ENCODE measurements at regions not wholly inside any gene's neighbourhood (a gene's known extent, or its start where the extent isn't known, plus 50 kb on each side); places are given as distances from the start of the nearest gene placed in this dataset.

DNA sequence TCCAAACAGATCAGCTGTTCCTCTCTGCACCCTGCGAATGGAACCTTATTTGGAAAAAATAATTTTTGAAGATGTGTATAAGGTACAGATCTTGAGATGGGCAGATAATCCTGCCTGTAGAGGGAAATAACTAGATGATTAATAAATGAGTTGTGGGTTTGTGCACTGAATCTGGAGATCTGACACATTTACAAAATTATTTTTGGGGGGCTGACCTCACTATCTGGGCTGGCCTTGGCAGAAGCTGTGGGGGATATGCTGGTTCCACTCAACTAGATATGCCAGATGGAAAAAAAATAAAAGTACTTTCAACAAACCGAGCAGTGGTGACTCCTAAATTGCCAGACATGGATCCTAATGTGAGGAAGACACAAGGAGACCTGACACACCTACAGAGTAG, 552.2 kb upstream of the AMELY start:
- DNase-seq: no peak

DNA sequence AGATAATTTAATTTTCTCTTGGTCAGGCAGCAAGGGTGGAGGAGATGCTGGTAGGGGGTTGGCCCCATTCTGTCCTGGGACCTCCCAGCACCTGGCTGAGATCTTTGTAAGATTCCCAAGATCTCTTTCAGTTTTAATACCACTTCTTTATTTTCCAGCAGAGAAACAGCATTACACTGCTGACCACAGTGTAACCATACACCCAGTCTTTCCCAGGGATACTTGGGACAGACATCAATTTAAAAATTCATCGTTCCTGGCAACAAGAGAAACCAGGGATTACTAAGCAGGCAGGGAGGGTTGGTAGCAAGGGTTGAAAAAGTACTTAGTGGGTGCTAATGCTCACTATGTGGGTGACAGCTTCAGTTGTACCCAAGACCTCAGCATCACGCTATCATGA, 551.6 kb upstream of the AMELY start:
- DNase-seq: no peak

DNA sequence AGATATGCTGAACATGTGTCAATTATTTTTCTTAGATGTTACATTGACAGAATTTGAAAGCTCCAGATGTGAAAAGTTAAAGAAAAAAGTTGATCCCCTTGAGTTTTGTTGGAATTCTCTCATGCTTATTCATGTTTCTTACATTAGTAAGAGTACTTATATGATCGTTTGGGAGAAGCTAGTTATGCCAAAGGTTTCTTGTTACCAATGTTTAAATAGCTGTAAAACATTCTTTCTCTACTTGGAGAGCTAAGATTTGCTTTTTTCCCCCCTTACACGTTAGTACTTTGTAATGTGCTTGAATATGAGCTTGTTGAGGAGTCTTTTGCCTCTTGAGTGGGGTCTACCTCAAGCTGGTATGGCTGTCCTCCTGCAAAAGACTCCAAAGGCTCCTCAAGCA, 551.1 kb upstream of the AMELY start:
- no peak for DNase-seq

DNA sequence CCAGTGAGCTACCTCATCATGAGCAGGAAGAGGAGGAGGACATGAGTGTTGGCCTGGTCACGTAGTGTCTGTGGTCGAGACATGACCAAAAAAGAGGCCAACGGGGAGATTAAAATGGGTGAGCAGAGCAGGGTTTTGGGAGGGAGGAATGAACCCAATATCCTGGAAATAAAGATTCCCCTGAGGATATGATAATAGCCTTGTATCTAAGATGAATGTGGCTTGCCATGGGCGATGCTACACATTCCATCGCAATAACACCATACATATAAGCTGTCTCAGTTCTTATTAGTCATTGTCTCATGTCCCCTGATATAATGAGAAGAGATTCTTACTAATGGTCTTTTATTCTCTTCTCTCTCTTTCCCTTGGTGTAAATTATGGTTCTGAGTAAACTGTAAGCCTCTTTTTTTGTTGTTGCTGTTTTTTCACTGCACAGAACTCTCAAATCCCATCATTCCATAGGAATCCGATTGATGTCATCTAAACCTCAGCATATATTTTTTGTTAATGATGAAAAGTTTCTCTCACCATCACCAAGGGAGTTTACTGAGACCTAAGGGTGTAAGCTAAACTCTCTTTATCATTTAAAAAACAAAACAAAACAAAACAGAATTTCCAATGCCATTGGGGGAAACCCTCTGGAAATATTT, 550.4 kb upstream of the AMELY start:
- no peak for DNase-seq

DNA sequence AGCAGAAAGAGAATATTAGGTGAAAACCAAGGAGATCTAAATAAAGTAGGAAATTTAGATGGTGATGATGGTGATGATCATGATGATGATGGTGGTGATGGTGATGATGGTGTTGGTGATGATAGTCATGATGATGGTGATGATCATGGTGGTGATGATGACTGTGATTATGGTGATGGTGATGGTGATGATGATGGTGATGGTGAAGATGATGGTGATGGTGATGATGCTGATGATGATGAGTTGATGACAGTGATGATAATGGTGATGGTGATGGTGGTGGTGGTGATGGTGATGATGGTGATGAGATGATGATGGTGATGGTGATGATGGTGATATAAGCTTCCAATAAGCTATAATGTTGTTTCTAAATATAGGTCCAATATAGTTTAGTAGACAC, 548.2 kb upstream of the AMELY start:
- DNase-seq: no peak

DNA sequence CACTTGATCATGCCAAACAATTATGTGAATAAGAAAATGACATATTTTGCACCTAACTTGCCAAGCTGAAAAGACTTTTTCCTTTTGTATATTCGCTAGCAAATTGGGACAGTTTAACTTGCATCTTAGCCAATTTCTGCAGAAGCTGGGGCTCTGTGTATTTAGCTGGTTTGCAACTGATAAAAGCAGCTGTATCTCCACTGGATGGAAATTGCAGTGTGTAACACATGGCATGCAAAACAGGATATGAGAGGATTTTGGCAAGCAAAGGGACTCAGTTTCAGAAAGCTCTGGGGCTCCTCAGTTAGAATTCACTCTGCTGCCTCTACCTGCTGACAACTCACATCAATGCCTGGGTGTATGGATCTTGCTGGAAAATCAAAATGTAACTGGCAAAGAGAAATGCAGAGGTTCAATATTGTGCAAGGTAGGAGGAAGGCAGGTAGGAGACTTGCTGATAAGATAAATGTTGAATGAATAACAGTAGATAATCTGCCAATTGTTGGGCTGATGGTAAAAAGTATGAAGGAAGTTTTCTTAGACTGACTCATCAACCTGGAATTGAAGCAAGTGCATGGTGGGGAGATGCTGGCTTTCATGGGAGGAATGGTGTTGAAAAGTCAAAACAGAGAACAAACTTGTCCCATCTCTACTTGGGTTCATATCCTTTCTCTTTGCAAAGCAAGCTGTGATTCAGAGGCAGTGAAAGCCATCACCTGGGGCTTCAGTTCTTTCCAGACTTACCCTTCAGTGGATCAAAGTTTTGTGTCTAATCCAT, 546.9 kb upstream of the AMELY start:
- DNase-seq: no peak

DNA sequence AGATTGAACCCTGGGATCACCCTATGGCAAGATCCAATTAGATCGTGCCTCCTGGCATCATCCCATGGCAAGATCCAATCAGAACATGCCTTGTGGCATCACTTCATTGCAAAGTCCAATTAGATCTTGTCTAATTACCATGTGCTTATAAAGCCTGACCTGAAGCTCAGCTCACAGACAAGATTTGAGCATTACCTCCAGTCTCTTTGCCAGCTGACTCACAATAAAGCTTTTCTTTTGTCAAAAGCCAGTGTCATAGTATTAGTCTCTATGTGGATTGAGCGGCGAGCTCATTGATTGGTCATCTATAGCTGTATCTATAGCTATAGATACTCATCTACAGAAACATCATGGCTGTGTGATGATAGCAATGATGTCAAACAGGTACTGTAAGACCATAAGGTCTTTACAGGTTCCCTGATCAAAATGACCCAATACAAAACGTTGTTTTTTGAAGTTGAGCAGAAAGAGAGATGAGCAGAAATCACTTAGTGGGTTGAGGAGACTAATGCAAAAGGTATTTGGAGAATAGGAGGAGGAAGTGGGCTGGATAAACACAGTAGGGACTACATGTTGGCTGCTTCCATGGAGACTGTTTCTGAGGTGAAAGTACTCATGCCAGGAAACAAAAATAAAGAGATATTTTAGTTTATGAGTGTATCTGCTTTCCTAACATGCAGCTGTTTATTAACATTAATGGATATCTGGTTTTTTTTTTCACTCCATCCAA, 545.9 kb upstream of the AMELY start:
- no peak for DNase-seq

DNA sequence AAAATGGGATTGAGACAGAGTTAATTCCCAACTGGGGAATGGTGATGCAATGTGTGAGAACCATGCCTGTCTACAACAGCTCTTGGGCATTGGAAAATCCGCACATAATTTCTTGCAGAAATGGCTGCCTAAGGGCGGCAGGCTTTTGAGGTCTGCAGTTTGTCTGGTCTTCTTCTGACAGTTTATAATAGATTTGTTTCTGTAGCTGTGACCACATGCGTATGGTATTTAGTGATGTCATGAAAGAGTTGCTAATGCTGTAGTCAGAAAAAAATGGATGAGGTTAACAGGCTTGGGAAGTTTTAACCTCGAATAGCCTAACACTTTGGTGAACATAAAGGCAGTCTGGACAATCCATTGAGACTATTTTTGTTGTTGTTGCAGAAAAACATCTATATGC, 544.1 kb upstream of the AMELY start:
- no peak for DNase-seq

DNA sequence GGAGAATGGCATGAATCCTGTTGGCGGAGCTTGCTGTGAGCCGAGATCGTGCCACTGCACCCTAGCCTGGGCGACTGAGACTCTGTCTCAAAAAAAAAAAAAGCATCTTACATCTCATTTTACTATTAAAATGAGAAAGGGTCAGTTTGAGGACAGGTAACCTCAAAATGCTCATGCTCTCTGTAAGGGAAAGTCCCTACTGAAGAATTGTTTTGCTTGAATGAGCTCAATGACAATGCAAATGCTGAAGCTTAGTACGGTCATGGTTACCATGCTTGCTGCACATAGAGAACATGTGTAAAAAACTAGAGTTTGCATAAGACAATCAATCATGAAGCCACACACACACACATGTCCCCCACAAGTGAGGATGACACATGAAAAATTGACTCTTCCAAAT, 541.8 kb upstream of the AMELY start:
- no peak for DNase-seq

DNA sequence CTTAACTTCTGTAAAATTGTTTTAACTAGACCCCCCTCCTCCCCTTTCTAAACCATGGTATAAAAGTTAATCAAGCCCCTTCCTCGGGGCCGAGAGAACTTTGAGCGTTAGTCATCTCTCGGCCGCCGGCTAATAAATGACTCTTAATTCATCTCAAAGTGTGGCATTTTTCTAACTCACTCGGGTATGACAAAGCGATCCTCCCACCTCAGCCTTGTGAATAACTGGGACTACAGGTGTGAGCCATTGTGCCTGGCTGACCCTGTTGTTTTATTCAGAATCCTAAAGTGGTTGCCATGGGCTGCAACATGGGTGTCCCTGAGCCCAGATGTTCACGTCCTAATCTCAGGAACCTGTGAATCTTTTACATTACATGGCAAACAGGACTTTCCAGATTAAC, 540.7 kb upstream of the AMELY start:
- DNase-seq: no peak

DNA sequence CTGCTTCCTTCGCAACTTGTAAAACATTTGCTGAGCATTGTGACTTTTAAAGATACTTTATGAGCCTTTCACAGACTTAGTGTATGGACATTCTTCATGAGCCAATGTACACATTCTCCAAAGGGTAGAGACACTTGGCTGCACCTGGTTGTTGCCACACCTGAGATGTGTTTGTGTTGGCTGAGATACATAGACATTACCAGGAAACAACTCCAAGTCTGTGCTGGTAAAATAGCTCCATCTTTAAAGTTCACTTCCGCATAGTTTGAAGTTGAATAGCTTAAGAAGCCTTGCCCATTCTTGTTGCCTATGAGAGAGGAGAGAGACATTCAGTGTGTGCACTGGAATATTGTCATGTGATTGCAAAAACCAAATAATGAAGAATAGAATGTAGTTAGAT, 538.3 kb upstream of the AMELY start:
- DNase-seq: no peak

DNA sequence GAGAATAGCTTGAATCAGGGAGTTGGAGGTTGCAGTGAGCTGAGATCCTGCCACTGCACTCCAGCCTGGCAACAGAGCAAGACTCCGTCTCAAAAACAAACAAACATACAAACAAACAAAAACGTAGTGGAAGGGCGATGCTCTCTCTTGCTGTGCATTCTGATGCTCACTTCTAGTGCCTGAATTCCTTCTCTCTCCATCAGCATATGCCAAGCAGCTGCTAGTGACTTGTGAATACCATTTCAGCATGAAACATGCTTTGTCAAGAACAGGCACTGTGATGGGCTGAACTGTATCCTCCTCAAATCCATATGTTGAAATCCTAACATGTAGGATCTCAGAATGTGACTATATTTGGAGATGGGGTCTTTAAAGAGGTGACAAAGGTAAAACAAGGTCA, 537.1 kb upstream of the AMELY start:
- no peak for DNase-seq

DNA sequence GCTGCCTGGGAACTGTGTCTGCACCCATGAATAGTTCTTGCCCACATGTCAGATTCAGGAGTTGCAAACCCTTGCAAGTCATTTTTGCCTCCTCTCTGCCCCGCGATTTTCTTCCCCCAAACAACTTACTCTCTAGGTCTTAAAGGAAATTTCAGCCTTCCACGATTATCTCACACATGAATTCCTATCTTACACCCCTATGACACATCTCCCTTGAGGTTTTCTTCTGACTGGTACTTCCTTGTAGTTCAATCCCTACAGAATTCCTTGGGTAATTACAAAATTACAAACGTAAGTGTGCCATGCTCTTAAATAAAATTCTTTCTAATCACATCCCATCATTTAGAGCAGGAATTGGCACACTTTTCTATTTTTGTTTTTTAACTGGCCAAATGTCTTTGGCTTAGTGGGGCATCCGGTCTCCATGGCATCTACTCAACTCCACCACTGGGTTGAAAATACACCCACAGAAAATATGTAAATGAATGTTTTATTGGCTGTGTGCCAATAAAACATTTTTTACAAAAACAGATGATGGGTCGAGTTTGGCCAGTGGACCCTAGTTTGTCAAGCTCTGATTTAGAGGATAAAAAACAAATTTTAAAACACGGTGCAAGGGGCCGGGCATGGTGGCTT, 536.4 kb upstream of the AMELY start:
- no peak for DNase-seq

DNA sequence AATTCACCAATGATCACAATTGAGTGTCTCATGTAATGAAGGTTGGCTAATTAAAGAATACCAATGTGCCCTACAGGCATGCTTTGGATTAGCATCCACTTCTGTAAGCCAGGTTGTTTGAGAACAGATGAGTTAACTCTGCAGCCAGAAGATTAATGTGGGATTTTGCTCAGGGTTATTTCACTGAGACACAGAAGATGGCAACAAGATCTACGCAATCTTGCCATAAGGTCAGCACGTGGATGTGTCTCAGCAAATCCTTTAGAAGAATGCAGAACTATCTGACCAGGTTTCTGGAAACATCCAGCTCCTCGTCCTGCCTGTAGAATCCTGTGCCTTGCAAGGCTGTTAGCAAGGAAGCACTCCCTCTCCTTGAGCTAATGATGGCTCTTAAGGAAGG, 532.6 kb upstream of the AMELY start:
- DNase-seq: no peak

DNA sequence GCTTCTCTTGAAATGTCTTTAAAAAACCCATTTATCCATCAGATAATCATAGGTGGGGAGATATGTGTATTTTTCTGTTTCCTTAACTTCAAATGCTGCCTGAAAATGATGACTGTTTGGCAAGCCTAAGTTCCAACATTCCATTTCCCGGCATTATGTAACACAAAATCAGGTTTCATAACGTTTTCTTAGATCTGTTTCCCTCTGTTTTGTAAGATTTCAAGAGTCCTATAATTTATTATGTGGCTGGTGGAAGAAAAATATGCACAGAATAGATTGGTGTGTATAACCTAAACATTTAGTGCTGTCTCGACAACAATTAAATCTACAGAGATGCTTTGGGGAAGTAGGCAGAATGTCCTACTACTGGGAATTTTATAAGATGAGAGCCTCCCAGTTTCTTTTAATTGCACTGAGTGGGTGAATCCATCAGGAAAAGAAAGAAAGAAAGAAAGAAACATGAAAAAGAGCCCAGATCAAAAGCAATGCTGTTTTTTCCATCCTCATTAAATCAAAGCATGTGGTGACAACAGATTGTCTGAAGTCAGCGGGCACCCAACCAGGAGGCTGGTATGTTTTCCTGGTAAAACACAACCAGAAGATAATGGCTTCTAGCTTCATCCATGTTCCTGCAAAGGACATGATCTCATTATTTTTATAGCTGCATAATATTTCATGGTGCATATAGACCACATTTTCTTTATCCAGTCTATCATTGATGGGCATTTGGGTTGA, 529.4 kb upstream of the AMELY start:
- peak; percentile 0 for DNase-seq

DNA sequence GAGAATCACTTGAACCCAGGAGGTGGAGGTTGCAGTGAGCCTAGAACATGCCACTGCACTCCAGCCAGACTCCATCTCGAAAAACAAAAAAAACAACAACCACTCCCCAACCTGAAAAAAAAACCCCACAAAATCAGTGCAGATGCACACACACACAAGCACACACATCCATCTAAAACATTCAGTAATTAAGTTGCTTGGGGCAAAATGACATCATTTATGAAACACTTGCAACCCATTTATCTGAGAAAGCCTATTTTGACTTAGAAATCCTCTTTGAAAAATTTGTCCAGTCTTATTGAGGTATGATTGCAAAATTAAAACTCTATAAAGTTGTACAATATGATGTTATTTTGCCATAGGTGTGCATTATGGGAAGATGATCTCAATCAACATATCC, 525.5 kb upstream of the AMELY start:
- DNase-seq: no peak

DNA sequence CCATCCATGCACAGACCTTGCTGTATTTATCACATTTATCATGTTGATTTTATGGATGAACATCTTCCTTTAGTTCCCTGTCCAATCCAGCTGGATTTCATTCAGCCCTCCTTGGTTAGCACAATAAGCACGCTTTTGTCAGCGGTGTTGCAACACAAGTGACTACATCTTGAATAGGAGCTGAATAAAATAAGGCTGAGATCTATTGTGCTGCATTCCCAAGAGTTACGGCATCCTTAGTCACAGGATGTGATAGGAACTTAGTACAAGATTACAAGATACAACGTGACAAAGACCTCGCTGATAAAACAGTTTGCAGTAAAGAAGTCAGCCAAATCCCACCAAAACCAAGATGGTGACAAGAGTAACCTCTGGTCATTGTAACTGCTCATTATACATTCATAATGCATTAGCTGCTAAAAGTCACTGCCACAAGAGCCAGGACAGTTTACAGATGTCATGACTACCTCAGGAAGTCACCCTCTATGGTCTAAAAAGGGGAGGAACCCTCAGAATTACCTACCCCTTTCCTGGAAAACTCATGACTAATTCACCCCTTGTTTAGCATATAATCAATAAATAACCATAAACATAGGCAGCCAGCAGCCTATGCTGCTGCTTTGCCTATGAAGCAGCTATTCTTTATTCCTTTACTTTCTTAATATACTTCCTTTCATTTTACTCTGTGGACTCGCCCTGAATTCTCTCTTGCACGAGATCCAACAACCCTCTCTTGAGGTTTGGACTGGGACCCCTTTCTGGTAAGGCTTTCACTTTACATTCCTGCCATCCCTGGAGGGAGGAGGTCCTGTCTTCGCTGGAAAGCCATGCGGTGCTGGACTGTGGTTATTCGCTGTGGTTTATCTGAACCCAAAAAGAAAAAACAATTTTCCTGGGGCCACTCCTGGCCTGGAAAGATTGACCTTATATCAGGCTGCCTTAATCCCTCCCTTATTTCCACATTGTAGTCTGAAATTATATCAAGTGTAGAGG, 522.6 kb upstream of the AMELY start:
- DNase-seq: no peak

DNA sequence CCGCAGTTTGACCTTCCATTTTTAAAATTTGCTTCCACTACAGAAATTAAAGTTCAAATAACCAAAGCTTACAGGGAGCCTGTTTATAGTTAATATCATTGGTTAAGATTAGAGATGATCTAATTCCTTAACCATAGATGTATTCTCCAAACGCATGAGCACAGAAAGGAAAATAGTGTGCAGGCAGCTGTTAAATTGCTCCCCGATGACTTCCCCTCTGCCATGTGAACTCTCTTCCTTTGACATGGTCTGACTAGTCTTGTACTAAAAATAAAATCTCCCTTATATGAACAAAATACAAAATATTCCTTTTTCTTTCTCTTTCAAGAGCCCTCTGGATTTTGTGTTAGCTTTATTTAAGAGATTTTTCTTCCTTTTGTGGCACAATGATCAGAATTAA, 507.6 kb upstream of the AMELY start:
- DNase-seq: no peak

DNA sequence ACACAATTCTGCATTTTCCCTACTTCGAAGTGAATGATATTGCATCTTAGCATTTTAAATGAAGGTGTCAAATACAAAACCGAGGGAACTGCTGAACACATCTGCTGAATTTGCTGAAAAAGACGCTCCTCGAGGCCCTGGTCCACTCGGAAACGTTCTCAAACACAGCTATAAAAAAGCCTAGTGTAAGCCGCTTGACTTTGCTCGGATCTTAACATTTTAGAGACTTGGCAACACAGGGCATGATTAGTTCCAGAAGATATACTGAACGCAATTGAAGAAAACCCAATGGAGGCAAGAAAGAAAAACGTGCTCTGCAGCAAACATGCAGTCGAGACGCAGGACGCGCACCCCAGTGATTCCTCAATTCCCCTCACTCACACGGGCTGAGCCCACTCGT, 506.4 kb upstream of the AMELY start:
- DNase-seq: no peak

DNA sequence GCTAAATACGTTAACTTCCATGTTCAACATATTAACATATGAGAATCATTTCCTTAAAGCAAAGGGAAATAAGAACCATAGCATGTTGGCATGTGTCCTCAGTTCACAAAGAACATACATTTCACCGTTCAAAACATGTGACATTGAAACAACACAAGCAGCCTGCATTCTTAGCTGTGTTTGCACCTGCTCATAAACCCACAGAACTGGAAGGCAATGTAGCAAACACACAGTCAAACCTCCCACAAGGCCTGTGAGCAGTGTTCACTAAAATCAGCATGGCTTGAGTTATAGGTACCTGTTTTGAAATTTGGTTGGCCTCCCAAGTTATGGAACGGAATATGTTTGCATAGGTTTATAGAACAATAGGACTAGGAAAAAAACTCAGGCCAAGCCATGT, 504.9 kb upstream of the AMELY start:
- no peak for DNase-seq

DNA sequence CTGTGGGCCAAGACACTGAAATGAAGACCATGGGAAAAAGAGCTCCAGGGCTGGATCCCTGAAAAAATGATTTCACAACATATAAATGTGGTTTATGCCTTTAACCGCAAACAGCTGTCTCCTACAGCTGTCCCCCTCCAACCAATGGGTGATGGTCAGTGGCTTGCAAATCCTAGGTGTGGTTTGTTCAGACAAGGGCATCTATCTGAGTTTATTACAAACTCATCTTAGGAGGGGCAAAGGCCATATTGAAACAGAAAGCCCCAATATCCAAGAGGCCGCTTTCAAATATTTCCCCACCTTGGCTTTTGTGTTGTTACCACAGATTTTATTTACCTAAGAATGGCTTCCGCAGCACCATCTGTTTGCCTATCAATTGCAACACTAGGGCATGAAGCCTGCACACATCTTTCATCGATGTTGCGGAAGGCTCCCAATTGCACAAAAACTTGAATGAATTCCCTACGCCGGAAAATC, 503.6 kb upstream of the AMELY start:
- peak; percentile 59 for DNase-seq

DNA sequence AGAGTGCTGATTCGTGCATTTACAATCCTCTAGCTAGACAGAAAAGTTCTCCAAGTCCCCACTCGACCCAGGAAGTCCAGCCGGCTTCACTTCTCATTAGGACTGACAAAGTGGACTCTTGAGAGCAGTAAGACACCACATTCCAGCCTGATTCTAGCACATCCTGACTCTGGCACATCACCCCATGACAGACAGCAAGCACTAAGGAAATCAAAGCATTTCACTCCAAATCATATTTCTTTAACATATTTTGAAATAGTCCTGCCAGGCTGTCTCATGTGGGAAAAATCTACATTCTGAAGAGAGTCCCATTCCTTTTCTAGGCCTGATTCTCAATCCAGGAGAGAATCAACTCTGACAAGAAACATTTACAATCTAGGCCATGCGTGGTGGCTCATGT, 478.5 kb upstream of the AMELY start:
- DNase-seq: no peak

Data from NCI-H2171 (cell line).